SK-N-SH (cell line): ENCODE measurements at regions not wholly inside any gene's neighbourhood (a gene's known extent, or its start where the extent isn't known, plus 50 kb on each side); places are given as distances from the start of the nearest gene placed in this dataset.

ENCODE experiments used
- CTCF ChIP-seq: fragments of 200-600 bp; sonication (generic); IDR thresholded peaks from 2 replicates; pipeline ENCODE4 v1.6.1; 2017; ENCODE audit warnings: antibody characterized with exemption, mild to moderate bottlenecking, moderate library complexity
- POLR2AphosphoS5 ChIP-seq: IDR thresholded peaks from 2 replicates; pipeline ENCODE4 v1.6.1; 2012; ENCODE audit warnings: low read depth, low read length
- REST ChIP-seq: IDR thresholded peaks from 2 replicates; pipeline ENCODE4 v1.6.1; 2012; ENCODE audit warnings: mild to moderate bottlenecking, low read depth, low read length, moderate library complexity
- SMC3 ChIP-seq: IDR thresholded peaks from 2 replicates; pipeline ENCODE4 v1.6.1; 2012; ENCODE audit warnings: low read depth, low read length, improper control_type of control experiment

DNA sequence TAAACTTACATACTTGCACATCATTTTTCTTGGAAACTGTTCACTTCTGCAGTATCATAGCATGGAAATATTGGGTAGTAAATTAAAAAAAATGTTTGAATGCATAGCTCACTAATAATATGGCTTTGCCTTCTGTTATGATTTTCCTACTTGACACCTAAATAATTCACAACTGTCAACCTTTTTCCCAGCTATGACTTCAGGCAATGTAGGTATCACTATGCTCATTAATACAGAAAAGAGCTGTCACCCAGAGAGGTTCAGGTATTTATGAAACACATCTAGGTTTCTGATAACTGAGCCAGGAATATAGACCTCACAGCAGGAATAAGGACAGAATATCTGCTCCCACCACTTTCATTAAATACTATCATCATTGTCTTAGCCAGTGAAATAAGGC is 289.5 kb downstream of the ACTRT1 start:
- TF ChIP-seq SMC3 (no peak), CTCF (no peak), POLR2AphosphoS5 (no peak), REST (no peak)
